GM21360 (cell line): ENCODE measurements at regions not wholly inside any gene's neighbourhood (a gene's known extent, or its start where the extent isn't known, plus 50 kb on each side); places are given as distances from the start of the nearest gene placed in this dataset.

Experiments used
- ATAC-seq: cut with Tn5 transposase; IDR thresholded peaks from one replicate; pipeline ENCODE4 v1.9.1; 2021; ENCODE audit warnings: mild to moderate bottlenecking, moderate library complexity; ENCODE audit not compliant: unreplicated experiment

DNA sequence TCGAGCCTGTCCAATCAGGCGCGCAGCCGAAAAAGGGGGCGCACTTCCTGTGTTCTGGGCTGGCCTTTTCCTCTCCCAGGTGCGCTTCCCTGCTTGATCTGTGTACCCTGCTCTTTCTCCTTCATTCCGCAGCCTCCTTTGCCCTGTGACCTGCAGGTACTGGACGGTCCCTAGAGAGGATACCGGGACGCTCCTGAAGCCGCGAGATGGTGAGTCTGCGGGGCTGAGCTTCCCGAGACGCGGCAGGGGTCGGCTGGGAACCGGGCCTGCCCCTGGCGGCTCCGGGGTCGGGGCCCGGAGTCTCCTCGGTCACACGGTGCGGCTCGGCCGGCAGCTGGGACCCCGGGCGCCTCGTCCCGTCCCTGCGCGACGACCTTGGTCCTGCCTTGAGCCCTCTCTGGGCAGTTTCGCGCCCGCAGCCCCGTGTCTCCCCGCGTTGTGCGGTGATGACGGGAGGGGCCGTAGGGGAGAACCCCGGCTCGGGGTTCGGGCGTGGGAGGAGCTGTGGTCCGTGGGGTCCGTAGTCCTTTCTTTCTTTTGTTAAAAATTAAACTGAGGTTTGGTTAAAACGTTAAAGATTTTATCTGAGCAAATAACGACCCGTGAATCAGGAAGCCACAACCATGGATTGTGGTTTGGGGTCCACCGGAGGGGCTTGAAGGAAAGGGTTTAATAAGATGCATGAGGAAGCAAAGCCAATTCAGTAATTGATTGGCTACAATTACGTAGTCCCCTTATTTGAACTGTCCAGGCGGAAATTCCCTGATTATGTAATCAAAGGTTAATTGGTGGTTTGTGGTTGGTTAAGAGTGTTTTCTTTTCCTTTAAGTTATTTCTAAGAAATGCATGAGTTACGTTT lies 172.8 kb upstream of the ZNF267 start:
- peak; percentile 26 for ATAC-seq

DNA sequence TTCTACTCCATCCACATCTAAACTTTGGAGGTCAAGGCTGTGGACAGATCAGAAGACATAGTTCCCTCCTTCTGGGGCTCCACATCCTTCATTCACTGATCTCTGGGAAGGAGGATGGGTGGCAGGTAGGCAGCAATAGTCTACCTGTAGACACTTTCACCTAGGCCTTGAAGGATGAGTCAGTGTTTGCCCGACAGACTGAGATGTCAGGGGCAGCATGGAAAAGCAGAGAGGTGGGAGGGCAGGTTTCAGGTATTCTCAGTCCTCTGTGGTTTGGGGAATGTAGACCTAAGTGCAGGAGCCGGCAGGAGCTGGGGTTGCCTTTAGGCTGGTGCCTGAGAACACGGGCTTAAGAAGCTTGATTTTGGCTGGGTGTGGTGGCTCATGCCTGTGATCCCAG lies 171.9 kb upstream of the ZNF267 start:
- no peak for ATAC-seq

DNA sequence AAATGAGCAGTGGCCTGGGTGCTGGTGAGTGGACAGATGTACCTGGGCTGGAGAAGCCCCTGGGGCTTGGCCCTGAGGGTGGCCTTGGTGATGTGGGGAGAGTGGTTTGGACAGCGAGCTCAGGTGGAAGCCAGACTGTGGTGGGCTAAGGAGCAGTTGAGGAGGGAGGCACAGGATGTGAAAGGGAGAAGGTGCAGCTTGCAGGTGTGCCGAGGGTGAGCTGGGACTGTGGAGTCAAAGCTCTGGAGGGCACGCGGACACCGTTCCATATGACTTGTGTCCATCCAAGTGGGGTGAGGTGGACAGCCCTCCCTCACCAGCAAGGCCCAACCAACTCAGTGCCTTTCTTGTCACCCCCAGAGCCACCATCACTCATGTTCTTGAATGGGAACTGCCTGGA lies 170.8 kb upstream of the ZNF267 start:
- ATAC-seq: no peak

DNA sequence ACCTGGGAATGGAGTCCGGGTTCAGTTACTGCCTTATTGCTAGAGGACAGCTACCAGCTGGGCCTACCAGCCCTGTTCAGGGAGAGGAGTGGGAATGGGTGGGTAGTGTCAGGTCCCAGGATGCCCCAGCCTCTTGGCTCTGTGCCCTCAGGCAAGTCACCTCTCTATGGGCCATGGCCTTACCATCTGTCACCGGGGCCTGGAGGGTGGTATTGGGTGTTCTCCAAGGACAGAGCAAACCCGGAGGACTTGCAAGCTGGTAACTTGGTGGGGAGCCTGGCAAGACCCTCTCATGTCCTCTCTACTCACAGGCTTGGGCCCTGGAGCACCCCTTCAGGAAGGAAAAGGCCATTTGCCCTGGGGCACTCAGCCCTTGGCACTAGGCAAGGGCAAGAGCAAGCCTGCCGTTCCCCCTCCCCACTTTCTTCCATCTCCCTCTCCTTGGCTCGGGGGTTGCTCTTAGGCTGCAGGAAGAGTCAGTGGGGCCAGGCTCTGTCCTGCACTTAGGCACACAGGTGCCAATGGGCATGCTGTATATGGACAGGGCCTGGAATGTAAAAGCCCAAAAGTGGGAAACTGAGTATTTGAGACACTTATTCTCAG lies 170.0 kb upstream of the ZNF267 start:
- ATAC-seq: no peak

DNA sequence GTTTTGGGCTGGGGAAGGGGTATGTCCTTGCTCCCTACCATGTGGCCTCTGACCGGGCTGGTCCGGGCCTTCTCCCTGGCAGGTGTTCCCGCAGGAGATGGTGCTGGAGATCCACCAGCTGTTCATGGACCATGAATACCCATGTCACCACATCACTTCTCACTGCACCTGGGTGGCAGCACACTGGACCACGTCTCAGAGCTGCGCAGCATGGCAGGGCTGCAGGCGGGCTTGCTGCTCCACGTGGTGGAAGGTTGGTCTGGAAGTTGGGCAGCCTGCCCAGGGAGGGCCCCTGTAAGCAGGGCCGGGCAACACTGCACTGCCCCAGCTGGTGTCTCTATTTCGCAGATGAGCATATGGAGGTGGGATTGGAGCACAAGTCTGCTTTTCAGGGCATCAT lies 169.5 kb upstream of the ZNF267 start:
- ATAC-seq: no peak

DNA sequence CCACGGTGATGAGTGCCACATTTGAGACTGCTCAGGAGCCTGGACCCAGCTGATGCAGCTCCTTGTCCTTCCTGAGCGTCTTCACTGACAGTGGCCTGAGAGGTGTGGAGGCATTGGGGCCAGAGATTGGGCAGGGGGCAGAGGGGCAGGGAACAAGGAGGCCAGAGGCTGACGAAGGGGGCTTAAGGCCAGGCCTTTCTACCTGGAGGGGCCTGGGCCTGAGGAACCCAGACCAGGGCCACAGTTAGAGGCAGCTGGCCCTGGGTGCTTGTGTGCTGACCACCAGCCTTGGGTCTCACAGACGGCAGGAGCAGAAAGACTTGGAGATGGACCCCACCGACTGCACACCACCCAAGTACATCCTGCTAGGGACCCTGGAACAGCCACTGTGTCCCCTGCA lies 168.2 kb upstream of the ZNF267 start:
- ATAC-seq: no peak

DNA sequence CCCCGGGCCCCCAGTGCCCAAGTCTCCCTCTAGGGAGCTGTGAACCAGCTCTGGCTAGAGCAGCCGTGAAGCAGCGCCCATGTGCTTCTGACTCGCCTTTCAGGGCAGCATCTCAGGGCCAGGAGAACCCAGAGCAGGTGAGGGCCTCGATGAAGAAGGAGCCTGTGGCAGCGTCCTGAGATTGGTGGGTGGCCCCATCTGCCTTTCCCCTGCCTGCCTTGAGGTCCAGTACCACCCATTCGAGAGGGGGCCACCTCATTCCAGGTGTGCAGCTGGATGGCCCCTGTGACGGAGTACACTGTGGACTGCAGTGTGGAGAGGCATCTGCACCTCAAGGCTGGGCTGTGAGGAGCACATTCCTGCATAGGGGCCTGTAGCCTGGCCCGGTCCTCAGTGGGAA lies 167.3 kb upstream of the ZNF267 start:
- no peak for ATAC-seq

DNA sequence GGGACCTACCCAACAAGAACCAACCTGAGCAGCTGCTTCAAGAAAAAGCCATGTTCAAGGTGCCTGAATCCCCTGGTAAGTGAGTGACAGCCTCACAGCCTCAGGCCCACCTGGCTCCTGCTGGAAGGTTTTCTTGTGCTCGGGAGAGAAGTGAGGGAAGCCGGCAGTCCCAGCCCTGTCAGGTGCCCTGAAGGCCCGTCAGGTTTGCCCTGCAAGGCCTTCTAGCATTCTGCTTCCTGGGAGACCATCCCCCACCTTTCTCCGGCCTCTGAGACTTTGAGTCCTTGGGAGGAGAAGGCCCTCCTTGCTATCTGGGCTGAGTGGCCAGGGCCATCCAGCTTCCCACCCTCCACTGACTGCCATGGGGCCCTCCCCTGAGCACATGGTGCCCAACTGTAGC lies 166.7 kb upstream of the ZNF267 start:
- ATAC-seq: no peak

DNA sequence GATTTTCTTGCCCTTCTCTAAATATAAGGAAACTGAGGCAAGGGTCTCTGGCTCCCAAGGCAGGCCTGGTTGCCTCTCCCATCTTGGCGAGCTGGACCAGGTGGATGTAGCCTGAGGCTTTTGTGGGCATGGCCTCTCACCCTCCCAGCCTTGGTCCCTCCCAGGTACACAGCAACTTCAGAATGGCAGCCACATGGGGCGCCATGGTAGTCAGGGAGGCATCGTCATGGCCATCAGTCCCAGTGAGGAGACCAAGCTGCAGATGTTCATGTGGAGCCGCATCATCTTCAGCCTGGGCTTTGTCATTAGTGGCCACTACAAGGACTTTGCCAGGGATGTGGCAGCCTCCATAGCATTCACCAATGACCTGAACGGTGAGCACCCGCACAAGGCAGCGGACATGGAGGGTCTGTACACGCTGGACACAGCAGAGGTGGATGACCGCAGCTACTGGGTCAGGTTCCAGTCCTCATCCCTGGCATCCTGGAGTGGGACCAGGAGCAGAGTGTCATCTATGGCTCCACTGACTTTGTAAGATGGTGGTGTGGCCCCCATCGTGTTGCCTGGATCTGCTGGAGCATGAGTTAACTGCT lies 165.8 kb upstream of the ZNF267 start:
- no peak for ATAC-seq

DNA sequence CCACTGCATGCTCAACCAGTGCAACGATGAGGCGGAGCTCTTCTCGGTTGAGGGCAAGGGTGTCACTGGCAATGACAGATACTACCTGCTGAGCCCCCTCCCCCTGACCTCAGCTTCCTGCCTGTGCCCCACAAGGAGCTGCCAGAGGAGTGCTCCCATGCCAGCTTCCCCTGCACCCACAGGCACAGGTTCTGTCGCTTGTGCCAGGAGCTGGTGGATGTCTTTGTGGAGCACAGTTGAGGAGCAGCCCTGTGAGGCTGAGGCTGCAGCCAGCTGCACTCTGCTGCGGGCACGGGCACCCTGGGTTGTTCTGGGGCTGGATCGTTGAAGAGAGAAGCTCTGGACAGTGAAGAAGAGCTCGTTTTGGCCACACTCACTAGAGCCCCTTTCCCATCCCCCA lies 165.3 kb upstream of the ZNF267 start:
- ATAC-seq: no peak

DNA sequence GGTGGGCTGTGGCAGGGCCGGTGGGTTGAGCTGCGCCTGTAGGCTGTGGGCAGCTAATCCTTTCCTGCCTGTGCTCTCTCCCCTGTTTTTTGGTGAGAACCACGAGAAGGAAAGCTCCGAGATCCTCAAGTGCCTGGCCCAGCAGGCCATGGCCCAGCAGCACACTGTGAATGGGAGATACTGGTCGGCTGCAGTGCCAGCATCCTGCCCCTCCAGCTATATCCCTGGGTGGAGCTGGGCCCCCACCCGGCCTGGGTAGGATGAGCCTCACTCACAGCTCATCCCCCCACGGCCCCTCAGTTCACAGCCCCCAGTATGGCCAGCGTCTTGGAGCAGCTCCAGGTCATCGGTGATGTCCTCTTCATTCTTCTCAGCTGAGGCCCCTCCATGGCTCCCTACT lies 164.4 kb upstream of the ZNF267 start:
- no peak for ATAC-seq

DNA sequence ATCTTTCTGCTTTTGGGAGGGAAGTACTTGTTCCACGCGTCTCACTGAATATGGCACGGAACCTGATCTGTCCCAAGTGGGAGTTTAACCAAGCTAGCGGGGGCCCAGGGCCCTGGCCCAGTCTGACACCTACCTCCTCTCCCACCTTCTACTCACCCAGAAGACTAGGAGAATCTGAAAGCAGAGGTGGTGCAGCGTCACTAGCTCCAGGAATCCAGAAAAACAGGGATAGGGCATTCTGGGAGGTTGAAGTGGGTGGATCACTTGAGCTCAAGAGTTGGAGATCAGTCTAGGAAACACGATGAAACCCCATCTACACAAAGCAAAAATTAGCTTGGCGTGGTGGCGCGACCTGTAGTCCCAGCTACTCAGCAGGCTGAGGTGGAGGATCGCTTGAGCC lies 163.5 kb upstream of the ZNF267 start:
- ATAC-seq: no peak

DNA sequence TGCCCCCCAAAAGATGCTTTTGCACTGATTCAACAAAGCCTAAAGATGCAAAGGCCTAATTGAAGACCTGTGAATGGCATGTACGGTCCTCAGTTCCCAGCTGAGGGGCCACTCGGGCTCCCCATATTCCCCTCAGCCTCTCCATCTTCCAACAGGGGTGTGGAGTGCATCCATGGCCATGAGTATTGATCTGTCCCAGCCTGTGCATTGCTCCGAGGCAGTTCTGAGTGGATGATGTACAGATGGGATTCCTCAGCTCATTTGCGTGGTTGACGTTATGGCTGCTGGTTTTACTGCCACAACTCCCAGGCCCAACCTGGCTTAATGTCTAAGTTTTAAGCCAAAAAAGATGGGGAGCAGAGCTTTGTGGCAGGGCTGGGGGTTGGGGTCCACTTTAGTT lies 162.7 kb upstream of the ZNF267 start:
- no peak for ATAC-seq

DNA sequence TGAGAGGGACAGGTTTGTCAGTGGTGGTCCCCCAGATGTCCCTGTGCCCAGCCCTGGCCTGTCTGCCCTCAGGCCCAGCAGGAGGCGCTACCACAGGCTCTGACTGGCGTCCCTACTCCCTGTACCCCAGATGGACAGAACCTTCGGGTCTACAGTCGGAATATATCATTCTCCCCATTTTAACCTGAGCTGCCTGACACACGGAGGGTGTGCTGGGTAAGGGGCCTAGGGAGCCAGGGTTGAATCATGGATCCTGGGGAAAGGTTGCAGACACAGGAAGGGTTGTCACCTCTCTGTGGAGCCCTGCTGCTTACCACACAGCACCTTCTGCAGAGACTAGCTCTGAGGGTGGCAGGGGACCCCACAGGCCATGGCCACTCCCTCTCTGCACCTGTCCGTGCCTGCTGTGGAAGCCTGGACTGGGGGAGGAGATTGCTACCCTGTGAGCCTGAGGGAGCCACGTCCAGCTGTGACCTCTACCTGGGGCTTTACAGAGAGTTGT lies 162.2 kb upstream of the ZNF267 start:
- no peak for ATAC-seq

DNA sequence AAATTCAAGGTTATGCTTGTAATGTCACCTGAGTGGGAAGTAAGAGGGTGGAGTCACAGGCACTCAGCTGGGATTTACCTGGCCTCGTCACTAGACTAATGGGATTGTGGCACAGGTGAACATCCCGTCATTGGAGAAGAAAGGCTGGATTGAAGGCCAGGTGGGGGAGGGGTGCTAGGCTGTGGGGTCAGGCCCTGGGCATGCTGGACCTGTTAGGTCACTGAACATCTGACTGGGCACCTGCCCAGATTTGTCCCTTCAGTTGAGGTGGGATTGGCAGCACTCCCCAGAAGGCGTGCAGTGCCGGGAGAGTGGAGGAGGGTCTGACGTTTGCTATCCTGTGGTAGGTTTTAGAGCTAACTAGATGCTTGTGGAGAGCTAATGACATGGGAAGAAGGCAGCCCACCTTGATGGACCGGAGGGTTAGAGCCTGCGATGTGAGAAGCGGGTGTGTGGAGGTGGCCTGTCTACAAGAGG lies 161.5 kb upstream of the ZNF267 start:
- ATAC-seq: no peak

DNA sequence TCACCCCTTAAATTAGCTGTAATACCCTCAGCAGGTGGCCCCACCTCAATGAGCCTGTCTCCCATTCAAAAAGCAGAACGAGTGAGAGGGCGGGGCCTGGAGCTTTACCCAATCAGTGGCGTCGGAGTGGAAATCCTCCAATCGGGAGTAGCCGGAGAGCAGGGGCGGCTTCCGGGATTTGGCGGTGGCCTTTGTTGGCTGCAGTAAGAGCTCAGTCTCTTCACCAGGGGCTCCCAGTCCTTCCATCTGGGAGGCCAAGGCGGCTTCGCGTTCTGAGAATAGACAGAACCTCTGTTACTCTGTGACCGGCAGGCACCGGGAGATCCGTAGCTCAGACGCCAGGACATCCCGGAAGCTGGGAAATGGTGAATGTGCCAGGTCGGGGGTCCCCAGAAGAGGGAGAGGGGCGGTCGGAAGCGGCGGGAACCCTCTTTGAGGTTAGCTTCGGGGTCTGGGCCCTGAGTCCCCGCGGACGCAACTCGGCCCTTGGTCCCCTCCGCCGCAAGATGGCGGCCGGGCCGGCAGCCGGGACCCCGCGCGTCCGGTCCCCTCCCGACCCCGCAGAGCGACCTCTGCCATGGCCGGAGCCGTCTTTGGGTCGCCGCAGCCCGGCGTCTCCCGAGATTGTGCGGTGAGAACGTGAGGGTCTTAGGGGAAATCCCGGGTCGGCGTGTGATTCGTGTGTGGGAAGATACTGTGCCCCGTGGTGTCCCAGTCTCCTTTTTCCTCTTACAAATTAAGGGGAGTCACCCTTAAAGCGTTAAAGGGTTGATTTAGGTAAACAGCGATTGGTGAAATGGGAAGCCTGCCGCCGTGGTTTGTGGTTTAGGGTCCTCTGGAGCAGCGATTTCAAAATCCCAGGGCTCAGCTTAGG lies 160.3 kb upstream of the ZNF267 start:
- peak; percentile 91 for ATAC-seq

DNA sequence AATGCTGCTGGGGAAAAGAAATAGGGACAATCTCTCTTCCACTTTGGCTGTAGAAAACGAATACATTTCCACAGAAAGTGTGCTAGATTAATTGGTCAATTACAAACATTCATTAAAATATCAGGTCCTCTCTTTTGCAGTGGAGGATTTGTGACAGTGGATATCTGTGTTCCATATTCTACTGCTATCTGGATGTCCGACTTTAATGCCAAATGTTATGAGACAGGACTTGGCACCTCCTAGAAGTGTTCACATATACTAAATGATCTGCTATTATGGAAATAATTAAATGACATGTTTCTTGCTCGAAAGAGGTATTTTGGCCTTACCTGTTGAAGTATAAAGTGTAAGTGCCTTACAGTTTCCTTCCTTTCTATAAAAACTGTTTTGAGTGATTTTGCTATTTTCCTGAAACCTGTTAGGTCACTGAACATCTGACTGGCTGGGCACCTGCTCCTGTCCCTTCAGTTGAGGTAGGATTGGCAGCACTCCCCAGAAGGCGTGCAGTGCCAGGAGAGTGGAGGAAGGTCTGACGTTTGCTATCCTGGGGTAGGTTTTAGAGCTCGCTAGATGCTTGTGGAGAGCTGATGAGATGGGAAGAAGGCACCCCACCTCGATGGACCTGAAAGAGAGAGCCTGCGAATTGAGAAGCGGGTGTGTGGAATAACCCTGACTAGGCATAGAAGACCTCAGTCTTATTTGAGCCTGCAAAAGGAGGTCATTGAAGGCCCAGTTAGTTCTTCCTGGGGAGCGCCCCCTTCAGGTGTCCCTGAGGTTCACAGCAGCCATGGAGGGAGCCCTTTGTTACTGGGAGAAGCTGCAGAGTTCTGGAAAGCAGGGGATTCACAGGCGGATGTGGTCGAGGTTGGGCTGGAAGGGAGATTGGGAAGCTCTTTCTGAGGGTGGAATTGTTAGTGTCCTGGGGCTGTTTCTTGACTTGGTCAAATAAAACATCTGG lies 159.4 kb upstream of the ZNF267 start:
- no peak for ATAC-seq

DNA sequence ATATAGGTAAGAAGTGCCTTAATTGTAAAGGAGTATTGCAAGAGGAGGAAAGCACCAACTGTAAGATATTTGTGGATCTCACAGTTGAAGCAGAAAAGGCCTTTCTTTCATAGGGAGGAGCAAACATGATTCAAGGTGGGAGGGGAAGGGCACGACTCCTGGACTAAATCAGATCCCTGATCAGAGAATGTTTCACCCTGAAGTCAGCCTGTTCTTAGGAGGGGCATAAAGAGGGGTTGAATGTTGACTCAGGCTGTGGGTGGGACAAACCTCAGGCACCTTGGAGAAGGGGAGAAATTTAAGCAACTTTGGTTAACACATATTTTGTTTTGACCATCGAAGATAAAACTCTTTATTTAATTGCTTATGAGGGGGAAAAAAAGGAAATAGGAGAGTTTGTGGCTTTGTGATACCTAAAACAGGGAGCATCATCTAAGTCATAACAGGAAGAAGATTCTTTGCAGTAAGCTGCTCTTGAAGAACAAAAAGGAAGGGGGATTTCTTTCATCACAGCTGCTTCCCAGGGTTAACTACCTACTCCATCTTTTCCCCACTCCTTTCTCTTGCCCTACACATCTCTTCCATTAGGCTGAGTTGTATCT lies 158.6 kb upstream of the ZNF267 start:
- ATAC-seq: no peak

DNA sequence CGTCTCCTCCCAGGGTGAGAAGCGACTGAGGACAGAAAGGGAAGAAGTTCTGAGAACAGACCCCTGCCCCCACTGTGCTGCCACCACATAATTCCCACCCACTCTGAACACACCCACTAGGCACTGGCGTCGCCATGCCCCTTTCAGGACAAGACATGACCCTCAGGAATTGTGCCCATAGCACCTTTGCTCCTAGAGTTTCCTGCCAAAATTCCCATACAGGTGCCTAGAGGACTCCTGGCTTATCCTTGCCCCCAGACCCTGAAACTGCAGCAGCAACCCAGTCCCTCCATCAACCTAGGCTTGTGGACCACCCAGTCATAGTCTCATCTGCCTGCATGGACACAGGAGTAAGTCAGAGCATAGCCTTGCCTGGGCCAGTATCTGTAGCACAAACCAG lies 157.7 kb upstream of the ZNF267 start:
- ATAC-seq: no peak
